ENCODE measurements at regions not wholly inside any gene's neighbourhood (a gene's known extent, or its start where the extent isn't known, plus 50 kb on each side); places are given as distances from the start of the nearest gene placed in this dataset.

DNA sequence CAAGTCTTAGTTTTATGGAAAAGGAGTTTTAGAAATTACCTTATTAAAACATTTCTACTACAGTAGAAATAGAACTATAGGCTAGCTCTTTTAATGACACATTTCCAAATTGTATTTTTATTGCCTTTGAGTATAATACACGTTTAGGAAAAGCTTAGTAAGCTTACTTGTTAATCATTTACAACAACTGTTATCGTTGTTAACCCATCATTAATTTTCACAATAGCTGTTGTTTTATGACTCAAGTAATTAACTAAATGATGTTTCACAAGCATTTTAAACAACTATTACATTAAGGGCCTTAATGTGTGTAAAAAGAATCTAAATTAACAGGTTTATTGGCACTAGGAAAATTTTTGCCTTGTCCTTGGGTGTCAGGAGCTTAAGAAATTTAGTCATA is 120.5 kb upstream of the THRB start:
- no peak for TF ChIP-seq ZNF660 (tag by site-specific recombination; IDR thresholded peaks at IDR 0.05)
- TF ChIP-seq ZNF473 (tag by site-specific recombination; IDR thresholded peaks at IDR 0.05): no peak
- TF ChIP-seq ZNF302 (tag by site-specific recombination; IDR thresholded peaks at IDR 0.05; ENCODE audit: low read depth): no peak
- no peak for TF ChIP-seq ZNF146 (tag by site-specific recombination; IDR thresholded peaks at IDR 0.05)
- no peak for TF ChIP-seq ZNF311 (tag by site-specific recombination; IDR thresholded peaks at IDR 0.05; ENCODE audit: borderline replicate concordance)
- TF ChIP-seq ZBTB8A (tag by site-specific recombination; IDR thresholded peaks at IDR 0.05): no peak
- TF ChIP-seq, protein P1, sequence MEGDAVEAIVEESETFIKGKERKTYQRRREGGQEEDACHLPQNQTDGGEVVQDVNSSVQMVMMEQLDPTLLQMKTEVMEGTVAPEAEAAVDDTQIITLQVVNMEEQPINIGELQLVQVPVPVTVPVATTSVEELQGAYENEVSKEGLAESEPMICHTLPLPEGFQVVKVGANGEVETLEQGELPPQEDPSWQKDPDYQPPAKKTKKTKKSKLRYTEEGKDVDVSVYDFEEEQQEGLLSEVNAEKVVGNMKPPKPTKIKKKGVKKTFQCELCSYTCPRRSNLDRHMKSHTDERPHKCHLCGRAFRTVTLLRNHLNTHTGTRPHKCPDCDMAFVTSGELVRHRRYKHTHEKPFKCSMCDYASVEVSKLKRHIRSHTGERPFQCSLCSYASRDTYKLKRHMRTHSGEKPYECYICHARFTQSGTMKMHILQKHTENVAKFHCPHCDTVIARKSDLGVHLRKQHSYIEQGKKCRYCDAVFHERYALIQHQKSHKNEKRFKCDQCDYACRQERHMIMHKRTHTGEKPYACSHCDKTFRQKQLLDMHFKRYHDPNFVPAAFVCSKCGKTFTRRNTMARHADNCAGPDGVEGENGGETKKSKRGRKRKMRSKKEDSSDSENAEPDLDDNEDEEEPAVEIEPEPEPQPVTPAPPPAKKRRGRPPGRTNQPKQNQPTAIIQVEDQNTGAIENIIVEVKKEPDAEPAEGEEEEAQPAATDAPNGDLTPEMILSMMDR (tag by site-specific recombination; IDR thresholded peaks at IDR 0.05): no peak
- TF ChIP-seq SALL2 (tag by site-specific recombination; IDR thresholded peaks at IDR 0.05; ENCODE audit: borderline replicate concordance): no peak
- no peak for TF ChIP-seq ZNF670 (tag by site-specific recombination; IDR thresholded peaks at IDR 0.05; ENCODE audit: low read depth)
- TF ChIP-seq, protein P2, sequence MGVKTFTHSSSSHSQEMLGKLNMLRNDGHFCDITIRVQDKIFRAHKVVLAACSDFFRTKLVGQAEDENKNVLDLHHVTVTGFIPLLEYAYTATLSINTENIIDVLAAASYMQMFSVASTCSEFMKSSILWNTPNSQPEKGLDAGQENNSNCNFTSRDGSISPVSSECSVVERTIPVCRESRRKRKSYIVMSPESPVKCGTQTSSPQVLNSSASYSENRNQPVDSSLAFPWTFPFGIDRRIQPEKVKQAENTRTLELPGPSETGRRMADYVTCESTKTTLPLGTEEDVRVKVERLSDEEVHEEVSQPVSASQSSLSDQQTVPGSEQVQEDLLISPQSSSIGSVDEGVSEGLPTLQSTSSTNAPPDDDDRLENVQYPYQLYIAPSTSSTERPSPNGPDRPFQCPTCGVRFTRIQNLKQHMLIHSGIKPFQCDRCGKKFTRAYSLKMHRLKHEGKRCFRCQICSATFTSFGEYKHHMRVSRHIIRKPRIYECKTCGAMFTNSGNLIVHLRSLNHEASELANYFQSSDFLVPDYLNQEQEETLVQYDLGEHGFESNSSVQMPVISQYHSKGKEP (tag by site-specific recombination; IDR thresholded peaks at IDR 0.05): no peak
- TF ChIP-seq KLF9 (tag by site-specific recombination; IDR thresholded peaks at IDR 0.05; ENCODE audit: low read depth): no peak
- TF ChIP-seq, protein P3, sequence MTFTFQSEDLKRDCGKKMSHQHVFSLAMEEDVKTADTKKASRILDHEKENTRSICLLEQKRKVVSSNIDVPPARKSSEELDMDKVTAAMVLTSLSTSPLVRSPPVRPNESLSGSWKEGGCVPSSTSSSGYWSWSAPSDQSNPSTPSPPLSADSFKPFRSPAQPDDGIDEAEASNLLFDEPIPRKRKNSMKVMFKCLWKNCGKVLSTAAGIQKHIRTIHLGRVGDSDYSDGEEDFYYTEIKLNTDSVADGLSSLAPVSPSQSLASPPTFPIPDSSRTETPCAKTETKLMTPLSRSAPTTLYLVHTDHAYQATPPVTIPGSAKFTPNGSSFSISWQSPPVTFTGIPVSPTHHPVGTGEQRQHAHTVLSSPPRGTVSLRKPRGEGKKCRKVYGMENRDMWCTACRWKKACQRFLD (tag by site-specific recombination; IDR thresholded peaks at IDR 0.05): no peak
- TF ChIP-seq, protein P4, sequence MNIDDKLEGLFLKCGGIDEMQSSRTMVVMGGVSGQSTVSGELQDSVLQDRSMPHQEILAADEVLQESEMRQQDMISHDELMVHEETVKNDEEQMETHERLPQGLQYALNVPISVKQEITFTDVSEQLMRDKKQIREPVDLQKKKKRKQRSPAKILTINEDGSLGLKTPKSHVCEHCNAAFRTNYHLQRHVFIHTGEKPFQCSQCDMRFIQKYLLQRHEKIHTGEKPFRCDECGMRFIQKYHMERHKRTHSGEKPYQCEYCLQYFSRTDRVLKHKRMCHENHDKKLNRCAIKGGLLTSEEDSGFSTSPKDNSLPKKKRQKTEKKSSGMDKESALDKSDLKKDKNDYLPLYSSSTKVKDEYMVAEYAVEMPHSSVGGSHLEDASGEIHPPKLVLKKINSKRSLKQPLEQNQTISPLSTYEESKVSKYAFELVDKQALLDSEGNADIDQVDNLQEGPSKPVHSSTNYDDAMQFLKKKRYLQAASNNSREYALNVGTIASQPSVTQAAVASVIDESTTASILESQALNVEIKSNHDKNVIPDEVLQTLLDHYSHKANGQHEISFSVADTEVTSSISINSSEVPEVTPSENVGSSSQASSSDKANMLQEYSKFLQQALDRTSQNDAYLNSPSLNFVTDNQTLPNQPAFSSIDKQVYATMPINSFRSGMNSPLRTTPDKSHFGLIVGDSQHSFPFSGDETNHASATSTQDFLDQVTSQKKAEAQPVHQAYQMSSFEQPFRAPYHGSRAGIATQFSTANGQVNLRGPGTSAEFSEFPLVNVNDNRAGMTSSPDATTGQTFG (tag by site-specific recombination; IDR thresholded peaks at IDR 0.05; ENCODE audit: borderline replicate concordance): no peak
- TF ChIP-seq, protein P5, sequence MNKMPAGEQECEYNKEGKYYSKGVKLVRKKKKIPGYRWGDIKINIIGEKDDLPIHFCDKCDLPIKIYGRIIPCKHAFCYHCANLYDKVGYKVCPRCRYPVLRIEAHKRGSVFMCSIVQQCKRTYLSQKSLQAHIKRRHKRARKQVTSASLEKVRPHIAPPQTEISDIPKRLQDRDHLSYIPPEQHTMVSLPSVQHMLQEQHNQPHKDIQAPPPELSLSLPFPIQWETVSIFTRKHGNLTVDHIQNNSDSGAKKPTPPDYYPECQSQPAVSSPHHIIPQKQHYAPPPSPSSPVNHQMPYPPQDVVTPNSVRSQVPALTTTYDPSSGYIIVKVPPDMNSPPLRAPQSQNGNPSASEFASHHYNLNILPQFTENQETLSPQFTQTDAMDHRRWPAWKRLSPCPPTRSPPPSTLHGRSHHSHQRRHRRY (tag by site-specific recombination; IDR thresholded peaks at IDR 0.05): no peak

Measured in HEK293 (cell line).